Omental fat pad (tissue), 3 donors: ENCODE measurements at regions not wholly inside any gene's neighbourhood (a gene's known extent, or its start where the extent isn't known, plus 50 kb on each side); places are given as distances from the start of the nearest gene placed in this dataset.
"Not testable (repeated sequence)": the region's sequence is repeated elsewhere in the genome, so short reads cannot be mapped to it uniquely, and the experiment has no call there.

ENCODE experiments used
- ATAC-seq: fragments of 150-250 bp; one replicate; pipeline ENCODE4 v1.9.1; 2016; ENCODE audit warnings: mild to moderate bottlenecking, moderate library complexity; ENCODE audit not compliant: low FRiP score
- DNase-seq: peaks from one replicate; pipeline ENCODE4 v3.0.0-alpha.2; 2019; ENCODE audit warnings: low spot score
- TF ChIP-seq, protein P1 (sequence below), 3 donors: fragments of 450-650 bp; IDR thresholded peaks; one replicate each; pipeline ENCODE4 v1.5.1; 2016 to 2017; ENCODE audit warnings: antibody characterized with exemption in 3 of 3, mild to moderate bottlenecking in 3 of 3, moderate library complexity in 2 of 3

DNA sequence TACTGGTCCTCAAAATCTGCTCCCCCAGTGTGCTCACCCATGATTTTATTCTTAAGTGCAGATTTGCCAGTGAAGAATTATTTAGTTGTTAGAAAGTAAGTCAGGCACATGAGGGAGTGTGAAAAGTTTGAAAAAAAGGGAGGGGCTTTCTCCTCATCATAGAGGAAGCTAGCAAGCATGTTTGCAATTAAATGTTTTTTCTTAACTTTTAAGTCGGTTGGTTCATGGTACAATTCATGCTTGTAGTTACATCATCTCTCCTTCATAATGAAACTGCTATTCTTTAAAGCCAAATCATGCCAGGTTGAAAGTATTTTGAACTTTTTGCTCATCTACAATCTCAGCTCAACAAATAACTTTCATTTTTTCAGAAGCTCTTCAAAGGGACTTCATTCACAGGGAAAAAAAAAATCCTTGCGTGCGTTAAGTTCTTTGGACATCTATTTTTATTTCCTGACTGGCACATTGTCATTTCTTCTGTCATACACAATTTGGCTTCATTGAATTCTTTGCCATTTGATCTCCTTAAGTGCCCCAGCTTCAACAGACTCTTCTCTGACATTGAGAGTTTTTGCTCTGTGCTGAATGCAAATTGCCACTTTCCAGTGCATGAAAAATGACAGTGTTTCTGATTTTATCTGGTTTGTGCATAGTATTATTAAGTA, 456.9 kb downstream of the TMEM232 start:
- DNase-seq (no peak), ATAC-seq (no peak)
- TF ChIP-seq, protein P1, sequence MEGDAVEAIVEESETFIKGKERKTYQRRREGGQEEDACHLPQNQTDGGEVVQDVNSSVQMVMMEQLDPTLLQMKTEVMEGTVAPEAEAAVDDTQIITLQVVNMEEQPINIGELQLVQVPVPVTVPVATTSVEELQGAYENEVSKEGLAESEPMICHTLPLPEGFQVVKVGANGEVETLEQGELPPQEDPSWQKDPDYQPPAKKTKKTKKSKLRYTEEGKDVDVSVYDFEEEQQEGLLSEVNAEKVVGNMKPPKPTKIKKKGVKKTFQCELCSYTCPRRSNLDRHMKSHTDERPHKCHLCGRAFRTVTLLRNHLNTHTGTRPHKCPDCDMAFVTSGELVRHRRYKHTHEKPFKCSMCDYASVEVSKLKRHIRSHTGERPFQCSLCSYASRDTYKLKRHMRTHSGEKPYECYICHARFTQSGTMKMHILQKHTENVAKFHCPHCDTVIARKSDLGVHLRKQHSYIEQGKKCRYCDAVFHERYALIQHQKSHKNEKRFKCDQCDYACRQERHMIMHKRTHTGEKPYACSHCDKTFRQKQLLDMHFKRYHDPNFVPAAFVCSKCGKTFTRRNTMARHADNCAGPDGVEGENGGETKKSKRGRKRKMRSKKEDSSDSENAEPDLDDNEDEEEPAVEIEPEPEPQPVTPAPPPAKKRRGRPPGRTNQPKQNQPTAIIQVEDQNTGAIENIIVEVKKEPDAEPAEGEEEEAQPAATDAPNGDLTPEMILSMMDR (IDR thresholded peaks at IDR 0.05), result no peak

GRCh38 chr5:110275878-110276277, 450.6 kb downstream of the TMEM232 start:
- no peak for ATAC-seq
- TF ChIP-seq, protein P1 (IDR thresholded peaks at IDR 0.05), result no peak
- no peak for DNase-seq

GRCh38 chr5:110278449-110278848, 448.0 kb downstream of the TMEM232 start:
- DNase-seq, ATAC-seq: not testable (repeated sequence)

GRCh38 chr5:110284121-110284520, 442.4 kb downstream of the TMEM232 start:
- not testable (repeated sequence) for DNase-seq, ATAC-seq

DNA sequence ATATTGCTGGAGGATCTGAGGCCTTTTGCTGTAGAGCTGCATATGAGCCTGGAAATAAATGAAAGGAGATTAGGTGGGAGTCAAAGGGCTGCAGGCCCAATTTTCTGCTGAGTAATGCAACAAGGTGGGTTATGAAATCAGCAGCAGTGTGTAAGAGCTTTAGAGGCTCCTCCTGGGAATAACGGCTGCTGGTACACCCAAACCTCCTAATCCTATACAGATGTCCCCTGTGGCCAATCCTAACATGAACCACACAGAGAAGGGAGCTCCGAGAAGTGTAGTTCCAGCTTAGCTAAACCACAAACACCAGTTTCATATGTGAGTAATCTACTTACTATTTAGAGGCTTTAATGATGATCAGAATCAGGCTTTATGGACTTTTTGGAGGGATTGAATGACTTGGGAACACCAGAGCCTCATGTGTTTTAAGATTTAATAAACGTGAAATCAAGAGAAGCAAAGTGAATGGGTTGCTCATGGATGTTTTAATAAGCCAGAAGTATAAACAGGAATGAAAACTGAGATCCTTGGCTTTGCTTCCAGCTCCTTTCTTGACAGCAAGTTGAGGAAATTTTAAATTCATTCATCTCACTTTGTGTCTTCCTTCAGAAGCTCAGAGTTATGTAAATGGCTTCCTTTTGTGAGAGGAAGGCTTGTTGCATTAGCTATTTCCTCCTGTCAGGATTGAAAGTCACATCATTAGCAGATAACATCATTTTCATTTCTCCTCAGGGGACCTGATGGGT, 437.5 kb downstream of the TMEM232 start:
- TF ChIP-seq, protein P1 (IDR thresholded peaks at IDR 0.05), result no peak
- ATAC-seq (no peak), DNase-seq (no peak)

- TF ChIP-seq, protein P1 (IDR thresholded peaks at IDR 0.05), result no peak
- DNase-seq (no peak), ATAC-seq (no peak)
Observed at GRCh38 chr5:110289512-110289810, 437.0 kb downstream of the TMEM232 start.

- no peak for ATAC-seq
- TF ChIP-seq, protein P1 (IDR thresholded peaks at IDR 0.05), result no peak
- DNase-seq, result no peak
Observed at GRCh38 chr5:110290542-110290941, 435.9 kb downstream of the TMEM232 start.

DNA sequence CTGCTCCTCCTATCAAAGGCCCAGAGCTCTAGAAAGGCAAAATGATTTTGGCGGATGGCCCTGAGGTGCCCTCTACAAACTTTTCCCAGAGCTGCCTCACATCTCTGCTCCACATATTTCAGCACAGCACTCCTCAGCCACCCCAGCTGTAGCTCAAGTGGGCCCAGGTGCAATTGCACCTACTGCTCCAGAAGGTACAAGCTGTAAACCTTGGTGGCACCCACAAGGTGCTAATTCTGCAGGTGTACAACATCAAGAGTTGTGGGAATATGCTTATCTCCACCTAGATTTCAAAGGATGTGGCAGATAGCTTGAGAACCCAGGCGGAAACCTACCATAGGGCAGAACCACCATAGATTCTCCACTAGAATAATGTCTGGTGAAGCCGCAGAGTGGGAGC, 432.2 kb downstream of the TMEM232 start:
- DNase-seq (no peak), ATAC-seq (no peak)
- TF ChIP-seq, protein P1 (IDR thresholded peaks at IDR 0.05), result no peak
